OCI-LY7 (cell line): ENCODE measurements at regions not wholly inside any gene's neighbourhood (a gene's known extent, or its start where the extent isn't known, plus 50 kb on each side); places are given as distances from the start of the nearest gene placed in this dataset.

Source experiments
- BruUV-seq: library from RNA; stranded (reverse); fragments of 400-500 nt; replicated peaks from 2 replicates; lab custom pipeline; 2021; lab: Mats Ljungman, UMichigan
- CTCF ChIA-PET: fragments of 300-600 bp; sonication (Branson Sonifier 250); formaldehyde crosslinking; loops from one replicate; lab custom pipeline; 2022; ENCODE audit warnings: antibody characterized with exemption; ENCODE audit not compliant: unreplicated experiment; lab: Charles Lee
- POLR2A ChIA-PET: fragments of 300-600 bp; sonication (Branson Sonifier 250); formaldehyde crosslinking; loops from one replicate; lab custom pipeline; 2022; ENCODE audit warnings: antibody characterized with exemption; lab: Charles Lee
- DNase-seq: peaks from one replicate; pipeline ENCODE4 v3.0.0-alpha.2; 2015; ENCODE audit warnings: low spot score
- H2AFZ ChIP-seq: fragments of 200-600 bp; sonication (generic), shearing (Covaris generic); 2 replicates; pipeline ENCODE4 v1.6.1; 2014; ENCODE audit warnings: mild to moderate bottlenecking, antibody characterized with exemption, low read length, moderate library complexity
- H3K27ac ChIP-seq: fragments of 200-600 bp; sonication (generic); 2 replicates; pipeline ENCODE4 v1.5.1; 2014; ENCODE audit warnings: mixed run types, low read depth, mild to moderate bottlenecking, moderate library complexity, low read length, inconsistent platforms; ENCODE audit not compliant: poor library complexity, severe bottlenecking
- H3K36me3 ChIP-seq: fragments of 200-600 bp; sonication (generic); 2 replicates; pipeline ENCODE4 v1.6.1; 2014; ENCODE audit warnings: mild to moderate bottlenecking, antibody characterized with exemption, low read length, moderate library complexity, mixed read lengths; ENCODE audit not compliant: insufficient read depth
- H3K4me1 ChIP-seq: fragments of 200-600 bp; sonication (generic); 2 replicates; pipeline ENCODE4 v1.5.1; 2014; ENCODE audit warnings: mild to moderate bottlenecking, low read length; ENCODE audit not compliant: insufficient read depth, poor library complexity, severe bottlenecking
- H3K4me2 ChIP-seq: fragments of 200-600 bp; sonication (generic); 2 replicates; pipeline ENCODE4 v1.6.1; 2014; ENCODE audit warnings: mild to moderate bottlenecking, low read length
- H3K4me3 ChIP-seq: fragments of 200-600 bp; sonication (generic); 2 replicates; pipeline ENCODE4 v1.5.1; 2014; ENCODE audit warnings: mild to moderate bottlenecking, low read depth, low read length; ENCODE audit not compliant: poor library complexity, severe bottlenecking
- H3K79me2 ChIP-seq: fragments of 200-600 bp; sonication (generic); 2 replicates; pipeline ENCODE4 v1.6.1; 2016; ENCODE audit warnings: low read depth, mild to moderate bottlenecking, low read length, moderate library complexity, mixed read lengths; ENCODE audit not compliant: insufficient read depth
- H3K9me2 ChIP-seq: fragments of 200-600 bp; sonication (generic); 2 replicates; pipeline ENCODE4 v1.6.1; 2016; ENCODE audit warnings: mild to moderate bottlenecking, low read length, mixed read lengths; ENCODE audit not compliant: insufficient read depth
- H3K9me3 ChIP-seq: fragments of 200-600 bp; sonication (generic); 2 replicates; pipeline ENCODE4 v1.6.1; 2014; ENCODE audit warnings: mild to moderate bottlenecking, mixed run types, low read length, mixed read lengths
- H4K20me1 ChIP-seq: fragments of 200-600 bp; sonication (generic); 2 replicates; pipeline ENCODE4 v1.6.1; 2014; ENCODE audit warnings: mild to moderate bottlenecking, antibody characterized with exemption, low read length, moderate library complexity, mixed read lengths; ENCODE audit not compliant: insufficient read depth
- EZH2phosphoT487 ChIP-seq: fragments of 200-600 bp; sonication (generic); IDR thresholded peaks from 2 replicates; pipeline ENCODE4 v1.6.1; 2018; ENCODE audit warnings: low read depth, borderline replicate concordance, mild to moderate bottlenecking, mixed run types, antibody characterized with exemption, low read length, moderate library complexity, mixed read lengths
- intact Hi-C: fragments of 100-400 bp; cut with micrococcal nuclease; formaldehyde crosslinking; loops from one replicate; pipeline ENCODE4 v1.10.0; 2022; ENCODE audit not compliant: unreplicated experiment
- TF ChIP-seq, protein P1 (sequence below): fragments of 200-600 bp; sonication (generic); conservative IDR thresholded peaks from 2 replicates; pipeline ENCODE4 v1.5.1; 2014; ENCODE audit warnings: mild to moderate bottlenecking, antibody characterized with exemption, low read length, moderate library complexity, mixed read lengths

DNA sequence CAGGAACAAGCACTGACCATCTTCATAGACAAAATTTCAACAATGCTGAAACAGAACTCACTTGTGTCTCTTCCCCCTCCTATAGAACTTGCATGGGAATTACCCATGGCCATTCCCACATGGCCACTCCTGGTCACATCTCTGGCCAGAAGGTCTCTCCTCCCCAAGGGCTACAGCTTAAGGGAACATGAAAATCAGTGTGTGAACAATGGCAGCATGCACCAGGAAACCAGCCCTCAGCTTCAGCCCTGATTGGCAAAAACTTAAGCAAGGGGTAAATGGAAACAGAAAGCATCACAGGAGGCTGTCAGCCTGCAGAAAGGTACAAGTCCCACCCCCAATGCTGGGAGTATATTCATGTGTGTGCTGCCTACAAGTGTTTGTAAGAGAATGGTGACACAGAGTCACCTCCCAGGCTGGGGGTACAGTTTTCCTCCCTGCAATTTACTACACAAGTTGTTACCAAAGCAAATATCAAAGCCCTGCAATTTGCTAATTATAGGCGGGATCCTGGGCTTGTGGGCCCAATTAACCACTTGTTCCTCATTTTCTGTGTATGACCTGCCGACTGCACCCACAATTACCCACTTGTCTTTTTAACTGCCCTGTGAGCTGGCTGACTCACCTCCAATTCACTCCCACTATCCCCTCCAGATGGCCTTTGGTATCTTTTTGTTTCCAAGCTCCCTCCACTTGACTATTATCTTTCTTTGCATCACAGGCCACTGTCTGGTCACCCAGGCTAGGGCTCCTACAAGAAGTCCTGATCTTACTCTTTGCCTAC, 84.4 kb upstream of the HES1 start:
- no peak for DNase-seq
- POLR2A ChIA-PET: interaction anchor here (0.6 kb wide), 1 partner anchor 60 kb away, joined by 3 read pairs; no protein-coding TSS in a partner anchor
- no TSS peak for BruUV-seq

DNA sequence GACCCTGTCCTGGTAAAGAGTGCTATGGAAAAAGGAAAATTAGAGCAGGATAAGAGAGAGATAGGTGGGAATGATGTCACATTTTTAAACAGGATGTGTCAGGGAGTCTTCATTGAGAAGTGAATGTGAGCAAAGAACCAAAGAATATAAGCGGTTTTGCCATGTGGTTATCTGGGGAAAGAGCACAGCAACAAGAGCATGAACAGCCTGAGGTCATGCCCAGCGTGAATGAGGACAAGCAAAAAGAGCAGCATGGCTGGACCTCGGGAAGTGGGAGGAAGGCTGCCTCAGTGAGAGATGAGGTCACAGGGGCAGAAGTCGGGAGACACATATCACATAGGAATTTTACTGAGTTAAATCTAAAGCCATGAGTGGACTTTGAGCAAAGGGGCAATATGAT, 82.8 kb upstream of the HES1 start:
- Histone ChIP-seq H2AFZ (no peak overlapping the region), H3K36me3 (no peaks in the 10 kb centered on the region; the same call in 1 of the 2 replicates), H3K79me2 (no peaks in the 10 kb centered on the region), H3K27ac (no peak overlapping the region), H4K20me1 (no peaks in the 10 kb centered on the region), H3K4me1 (peaks cover 7% of the 10 kb centered on the region), H3K4me2 (no peak overlapping the region), H3K9me3 (peaks cover 15% of the 10 kb centered on the region; the same call in 1 of the 2 replicates), H3K9me2 (no peaks in the 10 kb centered on the region), H3K4me3 (no peak overlapping the region)
- no peak for DNase-seq
- ChIA-PET POLR2A (no interaction called here), CTCF (no interaction called here)
- TF ChIP-seq EZH2phosphoT487: no peak
- TF ChIP-seq, protein P1, sequence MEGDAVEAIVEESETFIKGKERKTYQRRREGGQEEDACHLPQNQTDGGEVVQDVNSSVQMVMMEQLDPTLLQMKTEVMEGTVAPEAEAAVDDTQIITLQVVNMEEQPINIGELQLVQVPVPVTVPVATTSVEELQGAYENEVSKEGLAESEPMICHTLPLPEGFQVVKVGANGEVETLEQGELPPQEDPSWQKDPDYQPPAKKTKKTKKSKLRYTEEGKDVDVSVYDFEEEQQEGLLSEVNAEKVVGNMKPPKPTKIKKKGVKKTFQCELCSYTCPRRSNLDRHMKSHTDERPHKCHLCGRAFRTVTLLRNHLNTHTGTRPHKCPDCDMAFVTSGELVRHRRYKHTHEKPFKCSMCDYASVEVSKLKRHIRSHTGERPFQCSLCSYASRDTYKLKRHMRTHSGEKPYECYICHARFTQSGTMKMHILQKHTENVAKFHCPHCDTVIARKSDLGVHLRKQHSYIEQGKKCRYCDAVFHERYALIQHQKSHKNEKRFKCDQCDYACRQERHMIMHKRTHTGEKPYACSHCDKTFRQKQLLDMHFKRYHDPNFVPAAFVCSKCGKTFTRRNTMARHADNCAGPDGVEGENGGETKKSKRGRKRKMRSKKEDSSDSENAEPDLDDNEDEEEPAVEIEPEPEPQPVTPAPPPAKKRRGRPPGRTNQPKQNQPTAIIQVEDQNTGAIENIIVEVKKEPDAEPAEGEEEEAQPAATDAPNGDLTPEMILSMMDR: no peak
- BruUV-seq: no TSS peak
- intact Hi-C loops: no loop called here

More for the DNA sequence above, 84.4 kb upstream of the HES1 start:
- TF ChIP-seq, protein P1: no peak
- no peak for TF ChIP-seq EZH2phosphoT487
- Histone ChIP-seq H3K9me3 (peaks cover 15% of the 10 kb centered on the region; the same call in 1 of the 2 replicates), H3K4me2 (no peak overlapping the region), H3K9me2 (no peaks in the 10 kb centered on the region), H3K4me1 (peaks cover 12% of the 10 kb centered on the region), H2AFZ (no peak overlapping the region), H3K79me2 (no peaks in the 10 kb centered on the region), H4K20me1 (no peaks in the 10 kb centered on the region), H3K4me3 (no peak overlapping the region), H3K27ac (no peak overlapping the region), H3K36me3 (no peaks in the 10 kb centered on the region; the same call in 1 of the 2 replicates)
- CTCF ChIA-PET: no interaction called here
- intact Hi-C loops: no loop called here

DNA sequence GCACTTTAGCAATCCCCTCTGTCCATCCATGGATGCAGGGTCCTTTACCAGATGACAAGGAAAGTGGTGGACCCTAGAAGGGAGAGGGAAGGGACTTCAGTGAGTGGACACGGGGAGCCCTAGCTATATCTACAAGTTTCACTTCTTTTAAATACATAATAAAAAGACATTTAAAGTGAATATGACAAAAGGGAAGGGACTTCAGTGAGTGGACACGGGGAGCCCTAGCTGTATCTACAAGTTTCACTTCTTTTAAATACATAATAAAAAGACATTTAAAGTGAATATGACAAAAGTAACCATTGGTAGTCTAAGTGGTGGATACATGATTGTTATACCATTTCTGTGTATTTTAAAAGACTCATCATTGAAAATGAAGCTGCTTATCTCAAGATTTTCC, 81.9 kb upstream of the HES1 start:
- POLR2A ChIA-PET: interaction anchor here (0.8 to 1.7 kb wide), 4 partner anchors 10 to 49 kb away, joined by 3 to 8 read pairs (median 4); no protein-coding TSS in a partner anchor
- no peak for DNase-seq
- Histone ChIP-seq H3K9me3 (peaks cover 15% of the 10 kb centered on the region; the same call in 1 of the 2 replicates), H3K79me2 (no peaks in the 10 kb centered on the region), H3K4me3 (no peak overlapping the region), H3K4me1 (peaks cover 14% of the 10 kb centered on the region), H3K9me2 (no peaks in the 10 kb centered on the region), H3K4me2 (no peak overlapping the region), H2AFZ (no peak overlapping the region), H3K36me3 (no peaks in the 10 kb centered on the region; the same call in 1 of the 2 replicates), H4K20me1 (no peaks in the 10 kb centered on the region), H3K27ac (no peak overlapping the region)
- no TSS peak for BruUV-seq
- intact Hi-C loops: no loop called here
- CTCF ChIA-PET: no interaction called here
- TF ChIP-seq EZH2phosphoT487: no peak
- TF ChIP-seq, protein P1: no peak
